GM21381 (cell line): ENCODE measurements at regions not wholly inside any gene's neighbourhood (a gene's known extent, or its start where the extent isn't known, plus 50 kb on each side); places are given as distances from the start of the nearest gene placed in this dataset.
"Not testable (repeated sequence)": the region's sequence is repeated elsewhere in the genome, so short reads cannot be mapped to it uniquely, and the experiment has no call there.

Source experiments
- ATAC-seq: cut with Tn5 transposase; IDR thresholded peaks from one replicate; pipeline ENCODE4 v1.9.1; 2021; ENCODE audit warnings: mild to moderate bottlenecking, moderate library complexity; ENCODE audit not compliant: unreplicated experiment

- ATAC-seq, result no peak
These were observed 316.8 kb upstream of the CNTN5 start for GRCh38 chr11:98703779-98704556.

GRCh38 chr11:98710026-98710425 lies 310.7 kb upstream of the CNTN5 start:
- ATAC-seq, result no peak

- no peak for ATAC-seq
These were observed 309.8 kb upstream of the CNTN5 start for GRCh38 chr11:98710986-98711385.

GRCh38 chr11:98720951-98721350 lies 299.8 kb upstream of the CNTN5 start:
- ATAC-seq, result no peak

- no peak for ATAC-seq
These were observed 295.3 kb upstream of the CNTN5 start for GRCh38 chr11:98725471-98725870.

GRCh38 chr11:98728421-98728820 lies 292.3 kb upstream of the CNTN5 start:
- no peak for ATAC-seq

- no peak for ATAC-seq
These were observed 291.6 kb upstream of the CNTN5 start for GRCh38 chr11:98729118-98729517.

- no peak for ATAC-seq
These were observed 287.8 kb upstream of the CNTN5 start for GRCh38 chr11:98732947-98733346.

GRCh38 chr11:98733378-98733777 lies 287.4 kb upstream of the CNTN5 start:
- not testable (repeated sequence) for ATAC-seq

GRCh38 chr11:98734686-98735085 lies 286.1 kb upstream of the CNTN5 start:
- ATAC-seq, result no peak

GRCh38 chr11:98736833-98737232 lies 283.9 kb upstream of the CNTN5 start:
- ATAC-seq, result no peak

GRCh38 chr11:98740321-98740720 lies 280.4 kb upstream of the CNTN5 start:
- no peak for ATAC-seq

GRCh38 chr11:98763446-98763845 lies 257.3 kb upstream of the CNTN5 start:
- ATAC-seq, result not testable (repeated sequence)

GRCh38 chr11:98766903-98767302 lies 253.8 kb upstream of the CNTN5 start:
- ATAC-seq, result no peak

- not testable (repeated sequence) for ATAC-seq
These were observed 250.7 kb upstream of the CNTN5 start for GRCh38 chr11:98770046-98770445.

GRCh38 chr11:98771791-98772190 lies 249.0 kb upstream of the CNTN5 start:
- no peak for ATAC-seq

- no peak for ATAC-seq
These were observed 247.9 kb upstream of the CNTN5 start for GRCh38 chr11:98772893-98773292.

- ATAC-seq, result no peak
These were observed 227.5 kb upstream of the CNTN5 start for GRCh38 chr11:98793276-98793675.

GRCh38 chr11:98798333-98798732 lies 222.4 kb upstream of the CNTN5 start:
- no peak for ATAC-seq

GRCh38 chr11:98800696-98801095 lies 220.1 kb upstream of the CNTN5 start:
- no peak for ATAC-seq

- no peak for ATAC-seq
These were observed 191.6 kb upstream of the CNTN5 start for GRCh38 chr11:98828986-98829708.

- ATAC-seq, result no peak
These were observed 190.8 kb upstream of the CNTN5 start for GRCh38 chr11:98829971-98830370.
